HL-60 (cell line): ENCODE measurements at regions not wholly inside any gene's neighbourhood (a gene's known extent, or its start where the extent isn't known, plus 50 kb on each side); places are given as distances from the start of the nearest gene placed in this dataset.

ENCODE experiments used
- DNase-seq, 2 experiments: peaks; one replicate each; pipeline ENCODE4 v3.0.0-alpha.2; 2010 to 2020; ENCODE audit warnings: low read depth in 1 of 2, low spot score in 1 of 2
- H3K27ac ChIP-seq: fragments of 250-450 bp; sonication (Bioruptor Pico); replicated peaks from 2 replicates; pipeline ENCODE4 v1.5.1; 2020; ENCODE audit warnings: mild to moderate bottlenecking, moderate library complexity
- H3K27me3 ChIP-seq: fragments of 250-450 bp; sonication (Bioruptor Pico); 2 replicates; pipeline ENCODE4 v1.5.1; 2021; ENCODE audit warnings: mild to moderate bottlenecking, moderate library complexity; ENCODE audit not compliant: insufficient read depth, poor library complexity, severe bottlenecking
- H3K4me3 ChIP-seq: replicated peaks from 2 replicates; pipeline ENCODE4 v1.5.1; 2011; ENCODE audit warnings: mild to moderate bottlenecking, control low read depth, low read length; ENCODE audit not compliant: insufficient read depth
- GABPA ChIP-seq: IDR thresholded peaks from 2 replicates; pipeline ENCODE4 v1.6.1; 2012; ENCODE audit warnings: low read depth
- POLR2AphosphoS5 ChIP-seq: IDR thresholded peaks from 2 replicates; pipeline ENCODE4 v1.6.1; 2012; ENCODE audit warnings: low read depth
- REST ChIP-seq: IDR thresholded peaks from 2 replicates; pipeline ENCODE4 v1.6.1; 2012; ENCODE audit warnings: low read depth; ENCODE audit not compliant: insufficient replicate concordance
- SPI1 ChIP-seq: IDR thresholded peaks from 2 replicates; pipeline ENCODE4 v1.6.1; 2012; ENCODE audit warnings: low read depth, mild to moderate bottlenecking, borderline replicate concordance
- TF ChIP-seq, protein P1 (sequence below): IDR thresholded peaks from one replicate; pipeline ENCODE4 v1.5.1; 2011; ENCODE audit warnings: low read length, control low read depth, inconsistent platforms; ENCODE audit not compliant: insufficient read depth

- TF ChIP-seq REST, result no peak
- no peak for TF ChIP-seq SPI1
- TF ChIP-seq POLR2AphosphoS5, result no peak
- TF ChIP-seq, protein P1, sequence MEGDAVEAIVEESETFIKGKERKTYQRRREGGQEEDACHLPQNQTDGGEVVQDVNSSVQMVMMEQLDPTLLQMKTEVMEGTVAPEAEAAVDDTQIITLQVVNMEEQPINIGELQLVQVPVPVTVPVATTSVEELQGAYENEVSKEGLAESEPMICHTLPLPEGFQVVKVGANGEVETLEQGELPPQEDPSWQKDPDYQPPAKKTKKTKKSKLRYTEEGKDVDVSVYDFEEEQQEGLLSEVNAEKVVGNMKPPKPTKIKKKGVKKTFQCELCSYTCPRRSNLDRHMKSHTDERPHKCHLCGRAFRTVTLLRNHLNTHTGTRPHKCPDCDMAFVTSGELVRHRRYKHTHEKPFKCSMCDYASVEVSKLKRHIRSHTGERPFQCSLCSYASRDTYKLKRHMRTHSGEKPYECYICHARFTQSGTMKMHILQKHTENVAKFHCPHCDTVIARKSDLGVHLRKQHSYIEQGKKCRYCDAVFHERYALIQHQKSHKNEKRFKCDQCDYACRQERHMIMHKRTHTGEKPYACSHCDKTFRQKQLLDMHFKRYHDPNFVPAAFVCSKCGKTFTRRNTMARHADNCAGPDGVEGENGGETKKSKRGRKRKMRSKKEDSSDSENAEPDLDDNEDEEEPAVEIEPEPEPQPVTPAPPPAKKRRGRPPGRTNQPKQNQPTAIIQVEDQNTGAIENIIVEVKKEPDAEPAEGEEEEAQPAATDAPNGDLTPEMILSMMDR, result no peak
- no peak for TF ChIP-seq GABPA
- Histone ChIP-seq H3K27ac (no peak overlapping the region), H3K27me3 (no peaks in the 10 kb centered on the region), H3K4me3 (no peak overlapping the region)
- DNase-seq, result no peak
These were observed 80.2 kb downstream of the C6orf118 start for GRCh38 chr6:165229216-165229615.

DNA sequence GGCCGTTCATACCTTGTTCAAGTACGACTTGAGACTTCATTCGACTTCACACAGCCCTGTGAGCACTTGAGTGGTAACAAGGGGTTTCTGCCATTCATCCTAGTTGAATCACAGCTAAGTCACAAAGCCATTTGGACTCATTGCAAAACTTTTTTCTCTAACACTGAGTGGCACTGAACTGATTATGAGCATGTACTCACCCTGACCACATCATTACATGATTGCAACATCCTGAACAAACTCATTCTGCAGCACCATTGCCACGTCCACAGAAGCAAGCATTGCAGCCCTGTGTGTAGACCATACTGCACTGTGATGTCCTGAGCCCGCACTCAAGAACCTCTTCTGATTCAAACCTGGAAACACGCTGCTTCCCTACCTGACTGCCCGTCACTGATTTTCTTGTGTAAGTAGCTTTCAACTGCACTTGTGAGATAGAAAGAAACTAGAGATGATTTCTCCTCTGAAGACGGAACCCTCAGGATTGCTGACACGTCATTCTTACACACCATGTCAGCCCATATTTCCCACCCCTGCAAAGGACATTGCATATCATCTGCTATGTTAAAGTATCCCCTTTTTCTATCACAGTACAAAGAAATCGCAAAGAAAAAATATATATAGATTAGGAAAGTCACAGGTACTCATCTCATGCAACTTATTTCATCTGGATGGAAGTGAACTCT lies 81.6 kb downstream of the C6orf118 start:
- Histone ChIP-seq H3K27me3 (no peaks in the 10 kb centered on the region), H3K4me3 (no peak overlapping the region), H3K27ac (no peak overlapping the region)
- TF ChIP-seq POLR2AphosphoS5, result no peak
- no peak for TF ChIP-seq REST
- no peak for TF ChIP-seq GABPA
- no peak for TF ChIP-seq SPI1
- no peak for DNase-seq

DNA sequence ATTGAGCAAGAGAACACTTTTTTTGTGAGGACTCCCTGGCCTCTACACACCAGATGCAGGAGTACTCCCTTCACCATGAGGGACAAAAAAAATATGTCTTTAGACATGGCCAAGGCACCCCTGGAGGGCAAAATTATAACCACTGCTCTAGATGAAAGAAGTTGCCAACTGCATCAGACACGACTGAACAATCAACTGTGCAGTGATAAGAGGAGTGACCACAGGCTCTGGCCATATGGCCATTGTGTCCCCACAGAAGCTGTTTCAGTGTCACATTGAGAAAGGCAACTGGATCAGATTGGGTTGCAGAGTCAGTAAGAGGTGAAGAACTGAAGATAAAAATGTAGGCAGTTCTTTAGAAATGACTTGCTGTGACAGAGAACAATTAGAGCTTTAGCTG lies 85.7 kb downstream of the C6orf118 start:
- Histone ChIP-seq H3K27ac (no peak overlapping the region), H3K4me3 (no peak overlapping the region), H3K27me3 (no peaks in the 10 kb centered on the region)
- TF ChIP-seq, protein P1, result no peak
- TF ChIP-seq POLR2AphosphoS5 (no peak), GABPA (no peak), REST (no peak), SPI1 (no peak)
- no peak for DNase-seq
